ENCODE measurements at regions not wholly inside any gene's neighbourhood (a gene's known extent, or its start where the extent isn't known, plus 50 kb on each side); places are given as distances from the start of the nearest gene placed in this dataset.

- H2AFZ ChIP-seq (ENCODE audit: control insufficient read depth, low read depth, low read length), result no peak overlapping the region
- no peak overlapping the region for H3K4me2 ChIP-seq (ENCODE audit: control insufficient read depth, insufficient read depth)
- no peak for ATAC-seq
- ChIA-PET RAD21 (ENCODE audit: unreplicated experiment) (no interaction called here), POLR2A (no interaction called here), CTCF (no interaction called here), SMC1A (ENCODE audit: uncharacterized antibody, unreplicated experiment) (no interaction called here)
- H3K79me2 ChIP-seq (ENCODE audit: control insufficient read depth, insufficient read depth, low read length), result no peaks in the 10 kb centered on the region
- H3K9ac ChIP-seq (ENCODE audit: control insufficient read depth, insufficient read depth, low read length), result no peak overlapping the region
- H3K9me3 ChIP-seq (replicated peaks; ENCODE audit: control insufficient read depth, insufficient read depth, low read length), result no peaks in the 10 kb centered on the region
- no TSS peak for BruUV-seq (replicated peaks)
- no peaks in the 10 kb centered on the region for H4K20me1 ChIP-seq (ENCODE audit: control insufficient read depth, insufficient read depth)
- in situ Hi-C loops (cut with MboI), result no loop called here
- H3K27me3 ChIP-seq (replicated peaks in 1 of 2; ENCODE audit: control insufficient read depth in 2 of 2, insufficient read depth in 2 of 2, low read length in 1 of 2), result no peaks in the 10 kb centered on the region; a peak in 1 of 4 replicates
- intact Hi-C loops (cut with micrococcal nuclease; ENCODE audit: unreplicated experiment), result no loop called here
- TF ChIP-seq KDM1A (IDR thresholded peaks at IDR 0.05; ENCODE audit: borderline replicate concordance) (no peak), E4F1 (IDR thresholded peaks at IDR 0.05; ENCODE audit: borderline replicate concordance, partially characterized antibody) (no peak), SRF (IDR thresholded peaks at IDR 0.05; ENCODE audit: low read depth in 2 of 2, low read length in 2 of 2) (no peak), JUND (IDR thresholded peaks at IDR 0.05; ENCODE audit: low read depth, low read length) (no peak), WRNIP1 (IDR thresholded peaks at IDR 0.05; ENCODE audit: borderline replicate concordance, low read depth, low read length) (no peak), CUX1 (IDR thresholded peaks at IDR 0.05; ENCODE audit: insufficient replicate concordance, low read depth, low read length) (no peak), MTA3 (IDR thresholded peaks at IDR 0.05; ENCODE audit: borderline replicate concordance, low read length) (no peak), MYC (IDR thresholded peaks at IDR 0.05; ENCODE audit: insufficient read depth, insufficient read length, insufficient replicate concordance, low read length, severe bottlenecking) (no peak), NRF1 (conservative IDR thresholded peaks at IDR 0.05; ENCODE audit: low read depth, low read length) (no peak), FOS (IDR thresholded peaks at IDR 0.05; ENCODE audit: borderline replicate concordance, extremely low read depth, insufficient read length) (no peak), PAX8 (IDR thresholded peaks at IDR 0.05) (no peak), BACH1 (IDR thresholded peaks at IDR 0.05; ENCODE audit: borderline replicate concordance) (no peak), KLF5 (IDR thresholded peaks at IDR 0.05; ENCODE audit: partially characterized antibody) (no peak)
- no peaks in the 10 kb centered on the region for H3K36me3 ChIP-seq (ENCODE audit: control insufficient read depth in 2 of 2, insufficient read depth in 2 of 2, low read length in 1 of 2)
- no peak overlapping the region for H3K4me3 ChIP-seq
- WGBS (ENCODE audit: insufficient coverage, insufficient replicate concordance, low lambda C conversion rate, missing lambda C conversion rate), result 34% methylated on average over 3 of the region's 3 CpGs
- no peak for FAIRE-seq
- no peak for DNase-seq (ENCODE audit: low read depth, low spot score)
- H3K4me1 ChIP-seq (ENCODE audit: control insufficient read depth, insufficient read depth, low read length), result no peaks in the 10 kb centered on the region
- H3K27ac ChIP-seq (ENCODE audit: control insufficient read depth, insufficient read depth), result no peak overlapping the region
Observed at GRCh38 chr16:26606381-26607150, 460.2 kb upstream of the C16orf82 start.

All from GM12878 (cell line).